HCT116 (cell line): ENCODE measurements at regions not wholly inside any gene's neighbourhood (a gene's known extent, or its start where the extent isn't known, plus 50 kb on each side); places are given as distances from the start of the nearest gene placed in this dataset.

Experiments
- EZH2phosphoT487 ChIP-seq: fragments of 200-600 bp; IDR thresholded peaks from 2 replicates; pipeline ENCODE4 v1.6.1; 2018; ENCODE audit warnings: antibody characterized with exemption, borderline replicate concordance
- RAD21 ChIP-seq: IDR thresholded peaks from 2 replicates; pipeline ENCODE4 v1.6.1; 2012; ENCODE audit warnings: low read depth, mild to moderate bottlenecking
- YY1 ChIP-seq: IDR thresholded peaks from 2 replicates; pipeline ENCODE4 v1.6.1; 2011; ENCODE audit warnings: low read length, low read depth, moderate library complexity, mild to moderate bottlenecking; ENCODE audit not compliant: insufficient replicate concordance; ENCODE audit errors: extremely low read depth
- TF ChIP-seq, protein P1 (sequence below): IDR thresholded peaks from 2 replicates; pipeline ENCODE4 v1.6.1; 2012; ENCODE audit warnings: low read depth
- TF ChIP-seq, protein P2 (sequence below), 3 experiments: fragments of 200-600 bp in 1 of 3; sonication (generic) in 1 of 3; IDR thresholded peaks in 2 of 3; conservative IDR thresholded peaks in 1 of 3; 2 replicates each; pipeline ENCODE4 v1.5.1; 2012 to 2017; ENCODE audit warnings: low read depth in 2 of 3, low read length in 2 of 3, antibody characterized with exemption in 1 of 3, borderline replicate concordance in 1 of 3, control low read depth in 1 of 3, mild to moderate bottlenecking in 1 of 3, mixed read lengths in 1 of 3, mixed run types in 1 of 3, moderate library complexity in 1 of 3; ENCODE audit not compliant: insufficient read depth in 1 of 3
- TF ChIP-seq, protein P3 (sequence below): IDR thresholded peaks from 2 replicates; pipeline ENCODE4 v1.6.1; 2012

GRCh38 chr4:120198411-120198810 is 131.8 kb upstream of the MAD2L1 start:
- TF ChIP-seq EZH2phosphoT487 (no peak), RAD21 (no peak), YY1 (no peak)
- TF ChIP-seq, protein P1, sequence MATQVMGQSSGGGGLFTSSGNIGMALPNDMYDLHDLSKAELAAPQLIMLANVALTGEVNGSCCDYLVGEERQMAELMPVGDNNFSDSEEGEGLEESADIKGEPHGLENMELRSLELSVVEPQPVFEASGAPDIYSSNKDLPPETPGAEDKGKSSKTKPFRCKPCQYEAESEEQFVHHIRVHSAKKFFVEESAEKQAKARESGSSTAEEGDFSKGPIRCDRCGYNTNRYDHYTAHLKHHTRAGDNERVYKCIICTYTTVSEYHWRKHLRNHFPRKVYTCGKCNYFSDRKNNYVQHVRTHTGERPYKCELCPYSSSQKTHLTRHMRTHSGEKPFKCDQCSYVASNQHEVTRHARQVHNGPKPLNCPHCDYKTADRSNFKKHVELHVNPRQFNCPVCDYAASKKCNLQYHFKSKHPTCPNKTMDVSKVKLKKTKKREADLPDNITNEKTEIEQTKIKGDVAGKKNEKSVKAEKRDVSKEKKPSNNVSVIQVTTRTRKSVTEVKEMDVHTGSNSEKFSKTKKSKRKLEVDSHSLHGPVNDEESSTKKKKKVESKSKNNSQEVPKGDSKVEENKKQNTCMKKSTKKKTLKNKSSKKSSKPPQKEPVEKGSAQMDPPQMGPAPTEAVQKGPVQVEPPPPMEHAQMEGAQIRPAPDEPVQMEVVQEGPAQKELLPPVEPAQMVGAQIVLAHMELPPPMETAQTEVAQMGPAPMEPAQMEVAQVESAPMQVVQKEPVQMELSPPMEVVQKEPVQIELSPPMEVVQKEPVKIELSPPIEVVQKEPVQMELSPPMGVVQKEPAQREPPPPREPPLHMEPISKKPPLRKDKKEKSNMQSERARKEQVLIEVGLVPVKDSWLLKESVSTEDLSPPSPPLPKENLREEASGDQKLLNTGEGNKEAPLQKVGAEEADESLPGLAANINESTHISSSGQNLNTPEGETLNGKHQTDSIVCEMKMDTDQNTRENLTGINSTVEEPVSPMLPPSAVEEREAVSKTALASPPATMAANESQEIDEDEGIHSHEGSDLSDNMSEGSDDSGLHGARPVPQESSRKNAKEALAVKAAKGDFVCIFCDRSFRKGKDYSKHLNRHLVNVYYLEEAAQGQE: no peak
- TF ChIP-seq, protein P2, sequence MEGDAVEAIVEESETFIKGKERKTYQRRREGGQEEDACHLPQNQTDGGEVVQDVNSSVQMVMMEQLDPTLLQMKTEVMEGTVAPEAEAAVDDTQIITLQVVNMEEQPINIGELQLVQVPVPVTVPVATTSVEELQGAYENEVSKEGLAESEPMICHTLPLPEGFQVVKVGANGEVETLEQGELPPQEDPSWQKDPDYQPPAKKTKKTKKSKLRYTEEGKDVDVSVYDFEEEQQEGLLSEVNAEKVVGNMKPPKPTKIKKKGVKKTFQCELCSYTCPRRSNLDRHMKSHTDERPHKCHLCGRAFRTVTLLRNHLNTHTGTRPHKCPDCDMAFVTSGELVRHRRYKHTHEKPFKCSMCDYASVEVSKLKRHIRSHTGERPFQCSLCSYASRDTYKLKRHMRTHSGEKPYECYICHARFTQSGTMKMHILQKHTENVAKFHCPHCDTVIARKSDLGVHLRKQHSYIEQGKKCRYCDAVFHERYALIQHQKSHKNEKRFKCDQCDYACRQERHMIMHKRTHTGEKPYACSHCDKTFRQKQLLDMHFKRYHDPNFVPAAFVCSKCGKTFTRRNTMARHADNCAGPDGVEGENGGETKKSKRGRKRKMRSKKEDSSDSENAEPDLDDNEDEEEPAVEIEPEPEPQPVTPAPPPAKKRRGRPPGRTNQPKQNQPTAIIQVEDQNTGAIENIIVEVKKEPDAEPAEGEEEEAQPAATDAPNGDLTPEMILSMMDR (IDR thresholded peaks at IDR 0.05 in 2 of 3, conservative IDR thresholded peaks at IDR 0.05 in 1 of 3; ENCODE audit: borderline replicate concordance in 1 of 3, insufficient read depth in 1 of 3, low read depth in 2 of 3, low read length in 2 of 3): no peak
- TF ChIP-seq, protein P3, sequence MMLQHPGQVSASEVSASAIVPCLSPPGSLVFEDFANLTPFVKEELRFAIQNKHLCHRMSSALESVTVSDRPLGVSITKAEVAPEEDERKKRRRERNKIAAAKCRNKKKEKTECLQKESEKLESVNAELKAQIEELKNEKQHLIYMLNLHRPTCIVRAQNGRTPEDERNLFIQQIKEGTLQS: no peak
